GM18517 (cell line): ENCODE measurements at regions not wholly inside any gene's neighbourhood (a gene's known extent, or its start where the extent isn't known, plus 50 kb on each side); places are given as distances from the start of the nearest gene placed in this dataset.
A peak's percentile ranks its signal among the peaks of the same experiment; 100 is the strongest.

Source experiments
- ATAC-seq: cut with Tn5 transposase; IDR thresholded peaks from one replicate; pipeline ENCODE4 v1.9.1; 2021; ENCODE audit warnings: mild to moderate bottlenecking, moderate library complexity; ENCODE audit not compliant: unreplicated experiment

DNA sequence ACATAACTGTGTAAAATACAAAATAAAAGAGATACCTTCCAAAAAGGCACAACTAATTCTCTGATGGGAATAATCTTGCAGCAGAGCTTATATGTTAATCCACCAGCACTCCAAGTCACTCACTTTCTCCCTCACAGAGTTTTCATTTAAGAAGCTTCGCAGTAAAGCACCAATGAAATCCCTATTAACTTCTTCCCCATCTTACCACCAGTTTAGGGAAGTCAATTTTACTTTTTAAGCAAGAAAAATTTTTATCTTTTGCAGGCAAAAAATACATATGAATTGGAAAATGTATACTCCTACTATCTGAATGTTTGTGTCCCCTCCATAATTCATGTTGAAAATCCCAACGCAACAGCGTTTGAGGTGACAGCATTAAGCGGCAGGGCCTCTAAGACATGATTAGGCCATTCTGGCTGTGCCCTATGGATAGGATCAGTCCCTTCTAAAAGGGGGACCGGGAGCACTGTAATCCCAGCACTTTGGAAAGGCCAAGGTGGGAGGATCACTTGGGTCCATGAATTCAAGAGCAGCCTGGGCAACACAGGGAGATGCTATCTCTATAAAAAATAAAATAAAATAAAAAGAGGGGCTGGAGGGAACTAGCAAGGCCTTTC, 435.8 kb downstream of the SHQ1 start:
- ATAC-seq: no peak

DNA sequence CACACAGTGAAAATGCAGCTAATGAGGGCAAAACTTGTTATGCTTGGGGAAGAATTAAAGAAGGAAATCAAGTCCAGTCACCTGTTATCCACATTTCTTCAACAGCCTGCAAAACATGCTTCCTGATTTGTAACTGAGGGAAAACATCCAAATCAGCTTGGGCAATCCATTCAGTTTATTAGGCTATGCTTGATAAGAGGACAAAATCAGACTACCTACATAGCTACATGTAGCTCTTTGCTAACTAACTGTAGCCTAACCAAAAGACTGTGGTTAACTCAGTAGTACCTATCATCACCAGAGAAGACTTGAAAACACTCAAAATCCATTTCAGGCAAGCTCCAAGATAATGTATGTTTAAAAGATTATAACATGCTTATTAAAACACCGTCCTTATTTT, 436.4 kb downstream of the SHQ1 start:
- ATAC-seq: no peak

DNA sequence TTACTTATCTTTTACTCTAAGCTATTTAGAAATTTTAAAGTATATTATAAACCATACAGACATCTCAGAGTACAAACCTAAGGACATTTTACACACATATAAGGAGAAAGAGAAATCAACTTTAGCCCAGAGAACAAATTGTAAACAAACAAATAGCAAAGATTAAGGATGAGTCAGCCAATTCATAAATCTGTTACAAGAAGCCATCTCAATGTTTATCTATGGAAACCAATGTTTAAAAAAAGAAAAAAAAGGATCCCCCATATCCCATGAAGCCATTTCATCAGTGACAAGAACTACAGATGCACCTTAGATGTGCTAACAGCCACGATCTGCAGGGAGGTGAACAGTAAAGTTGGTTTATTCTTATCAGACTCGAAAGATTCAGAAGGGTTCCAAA, 437.1 kb downstream of the SHQ1 start:
- ATAC-seq: no peak

DNA sequence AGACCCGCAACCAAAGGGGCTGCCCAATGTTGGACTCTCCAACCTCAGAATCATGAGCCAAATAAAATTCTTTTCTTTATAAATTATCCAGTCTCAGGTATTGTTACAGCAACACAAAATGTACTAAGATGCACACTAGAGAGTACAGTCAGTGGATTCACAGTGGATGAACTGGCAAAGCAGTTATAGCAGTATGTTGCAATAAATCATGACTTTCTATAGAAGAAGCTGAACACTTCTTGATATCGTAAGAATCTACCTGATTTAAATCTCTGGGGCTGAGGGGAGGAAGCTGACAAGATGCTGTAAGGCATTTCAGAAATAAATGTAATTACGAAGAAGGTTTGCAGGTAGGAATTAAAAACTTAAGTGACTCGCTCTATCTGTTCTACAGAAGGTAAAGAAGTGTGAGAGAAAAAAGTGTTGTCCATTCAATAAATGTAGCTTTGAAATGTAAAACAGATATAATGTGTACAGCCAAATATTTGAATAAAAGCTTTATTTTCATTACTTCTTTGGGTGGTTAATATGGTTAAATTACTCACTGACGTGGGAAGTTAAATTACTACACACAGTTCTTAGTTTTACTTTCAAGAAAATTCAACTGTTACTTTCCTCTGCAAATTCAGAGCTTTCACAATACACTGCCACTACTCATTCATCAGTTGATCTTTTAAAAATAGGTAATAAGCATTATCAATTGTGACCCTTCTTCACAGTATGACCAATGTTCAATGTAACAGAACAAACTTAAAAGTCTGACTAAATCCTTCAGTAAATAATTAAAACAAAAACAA, 439.1 kb downstream of the SHQ1 start:
- no peak for ATAC-seq

DNA sequence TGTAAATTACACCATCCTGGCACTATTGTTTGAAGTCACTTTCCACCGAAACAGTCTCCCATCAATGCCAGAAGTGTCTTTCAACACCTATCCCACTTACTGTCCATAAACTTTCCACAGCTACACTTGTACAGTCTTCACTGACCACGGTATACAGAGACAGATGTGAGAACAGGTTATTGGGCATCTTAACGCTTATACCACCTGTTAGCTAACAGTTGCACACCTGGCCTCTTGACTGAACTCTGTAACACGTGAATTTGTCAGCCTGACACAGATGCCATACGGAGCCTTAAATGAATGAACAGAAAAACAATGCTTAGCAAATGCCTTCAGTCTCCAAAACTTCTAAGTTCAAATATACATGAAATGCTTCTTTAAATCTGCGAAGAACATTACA, 440.5 kb downstream of the SHQ1 start:
- ATAC-seq: no peak

DNA sequence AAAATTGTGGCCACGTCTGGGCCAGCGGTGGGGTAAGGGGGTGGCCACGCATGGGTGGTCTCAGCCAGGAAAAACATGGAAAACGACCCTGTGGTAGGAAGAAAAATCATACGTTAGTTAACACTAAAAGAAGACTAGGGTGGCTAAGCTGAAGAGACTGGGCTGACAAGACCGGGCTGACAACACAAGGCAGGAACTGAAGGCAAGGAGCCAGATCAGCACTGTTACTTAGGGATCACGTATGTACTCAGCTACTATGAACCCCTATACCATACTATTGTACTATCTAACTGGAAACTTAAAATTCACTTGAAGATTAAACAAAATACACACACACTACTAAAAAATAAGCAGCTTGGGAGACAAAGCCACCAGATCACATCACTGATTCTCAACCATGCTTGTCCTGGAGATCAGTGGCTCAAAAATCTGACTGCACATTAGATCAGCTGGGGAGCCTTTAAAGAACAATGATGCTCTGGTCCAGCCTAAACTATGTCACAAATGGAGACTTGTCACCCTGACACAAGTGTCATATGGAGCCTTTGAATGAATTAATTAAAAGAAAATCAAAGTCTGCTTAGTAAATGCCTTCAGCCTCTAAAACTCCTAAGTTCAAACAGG, 442.2 kb downstream of the SHQ1 start:
- no peak for ATAC-seq

- ATAC-seq: no peak
Measured at GRCh38 chr3:72401005-72401545, 447.2 kb downstream of the SHQ1 start.

- no peak for ATAC-seq
Measured at GRCh38 chr3:72398781-72399180, 449.5 kb downstream of the SHQ1 start.

GRCh38 chr3:72397586-72397985, 450.7 kb downstream of the SHQ1 start:
- ATAC-seq: no peak

DNA sequence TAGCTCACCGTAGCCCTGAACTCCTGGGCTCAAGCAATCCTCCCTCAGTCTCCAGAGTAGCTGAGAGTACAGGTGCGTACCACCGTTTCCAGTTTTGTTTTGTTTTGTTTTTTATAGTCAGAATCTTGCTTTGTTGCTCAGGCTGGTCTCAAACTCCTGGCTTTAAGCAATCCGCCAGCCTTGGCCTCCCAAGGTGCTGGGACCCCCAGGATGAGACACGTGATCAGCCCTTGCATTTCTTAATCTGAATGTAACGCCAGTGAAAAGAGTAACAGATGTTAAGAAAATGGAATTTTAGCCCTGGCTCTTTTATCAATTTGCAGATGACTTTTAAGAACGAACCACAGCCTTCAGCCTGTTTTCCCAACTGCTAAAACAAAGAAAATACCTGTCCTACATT, 451.3 kb downstream of the SHQ1 start:
- ATAC-seq: no peak

DNA sequence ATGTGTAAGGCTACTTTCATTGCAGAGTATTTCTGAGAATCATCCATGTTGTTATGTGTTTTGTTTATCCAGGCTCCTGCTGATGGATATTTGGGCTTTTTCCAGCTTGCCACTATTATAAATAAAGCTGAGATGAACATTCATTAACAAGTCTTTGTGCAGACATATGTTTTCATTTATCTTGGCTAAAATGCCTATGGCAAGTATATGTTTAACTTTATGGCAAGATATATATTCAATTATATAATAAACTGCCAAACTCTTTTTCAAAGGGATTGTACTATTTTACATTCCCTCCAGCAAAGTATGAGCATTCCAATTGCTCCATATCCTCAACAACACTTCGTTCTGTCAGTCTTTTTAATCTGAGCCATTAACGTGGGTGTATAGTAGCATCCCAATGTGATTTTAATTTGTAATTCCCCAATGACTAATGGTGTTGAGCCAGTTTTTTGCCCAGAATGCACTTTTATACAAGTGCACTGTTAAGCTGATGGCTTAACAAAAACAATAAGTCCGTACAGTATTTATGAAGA, 452.4 kb downstream of the SHQ1 start:
- no peak for ATAC-seq

GRCh38 chr3:72393455-72393854, 454.8 kb downstream of the SHQ1 start:
- ATAC-seq: no peak

- no peak for ATAC-seq
Measured at GRCh38 chr3:72391659-72392058, 456.6 kb downstream of the SHQ1 start.

DNA sequence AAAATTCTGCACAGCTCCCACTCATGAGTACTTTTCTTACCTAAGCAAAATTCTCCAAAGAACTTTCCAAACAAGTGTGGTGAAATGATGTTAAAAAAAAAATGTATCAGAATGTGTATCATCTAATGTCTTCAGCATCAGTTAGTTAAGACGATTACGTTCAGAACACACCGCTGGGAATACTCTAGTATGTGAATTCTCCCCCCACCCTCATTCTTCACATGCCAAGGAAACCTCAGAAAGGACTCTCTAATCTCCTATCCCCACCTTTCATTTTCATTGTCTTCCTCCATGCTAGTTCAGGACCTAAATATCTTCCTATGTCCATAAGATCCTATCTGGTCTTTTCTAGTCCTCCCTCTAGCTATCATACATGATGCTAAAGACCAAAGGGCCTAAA, 457.4 kb downstream of the SHQ1 start:
- no peak for ATAC-seq

- ATAC-seq: no peak
Measured at GRCh38 chr3:72388644-72389043, 459.6 kb downstream of the SHQ1 start.

DNA sequence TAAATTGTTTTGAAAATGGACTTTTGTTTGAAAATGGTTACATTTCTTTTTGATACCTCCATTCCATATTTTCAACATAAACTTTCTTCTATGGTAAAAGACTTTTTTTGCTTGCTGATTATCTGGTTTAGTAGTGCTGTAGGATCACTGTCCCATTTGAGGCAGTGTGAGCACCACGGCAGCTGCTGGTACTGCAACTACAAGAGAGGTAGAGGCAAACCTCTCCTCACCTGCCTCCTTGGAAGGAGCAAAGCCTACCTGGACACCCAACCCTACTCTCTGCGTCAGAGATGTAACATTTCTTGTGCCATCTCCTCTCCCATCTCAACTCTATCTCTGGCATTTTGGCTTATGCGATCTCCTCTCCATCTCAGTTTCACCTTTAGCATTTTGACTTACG, 460.1 kb downstream of the SHQ1 start:
- ATAC-seq: no peak

- ATAC-seq: no peak
Measured at GRCh38 chr3:72386327-72387000, 461.8 kb downstream of the SHQ1 start.

DNA sequence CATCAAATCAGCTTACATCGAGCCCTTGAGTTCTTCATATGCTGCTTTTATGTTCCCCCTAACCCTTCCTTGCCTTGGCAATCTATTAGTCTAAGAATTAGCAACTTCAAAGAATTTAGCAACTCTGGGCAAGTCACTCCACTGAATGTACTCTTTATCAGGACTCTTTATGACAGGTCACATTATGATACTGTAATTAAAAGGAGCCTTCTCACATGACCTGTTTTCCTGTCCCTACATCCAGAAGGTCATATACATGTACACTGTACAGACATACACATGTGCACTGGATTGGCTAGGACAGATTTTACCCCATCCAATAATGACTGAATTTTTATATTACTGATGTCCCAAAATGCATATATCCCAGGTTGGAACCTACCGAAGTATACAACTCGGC, 463.1 kb downstream of the SHQ1 start:
- ATAC-seq: no peak

DNA sequence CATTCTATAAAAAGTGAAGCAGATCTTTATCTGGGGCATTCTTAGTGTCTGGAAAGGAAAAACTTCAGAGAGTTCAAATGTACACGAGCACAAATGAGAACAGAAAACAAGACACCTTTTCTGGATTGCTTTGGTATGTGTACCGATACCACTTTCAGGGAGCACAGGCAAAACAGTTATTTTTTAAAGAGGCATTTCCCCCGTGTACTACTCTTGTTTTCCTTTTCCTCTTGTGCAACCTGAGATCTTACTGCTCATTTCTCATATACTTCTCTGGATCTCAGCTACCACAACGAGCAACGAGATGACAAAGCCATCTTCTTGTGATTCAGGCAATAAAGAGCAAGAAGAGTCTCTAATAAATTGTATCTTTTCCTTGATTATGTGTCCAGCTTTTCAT, 463.6 kb downstream of the SHQ1 start:
- ATAC-seq: peak; percentile 57

DNA sequence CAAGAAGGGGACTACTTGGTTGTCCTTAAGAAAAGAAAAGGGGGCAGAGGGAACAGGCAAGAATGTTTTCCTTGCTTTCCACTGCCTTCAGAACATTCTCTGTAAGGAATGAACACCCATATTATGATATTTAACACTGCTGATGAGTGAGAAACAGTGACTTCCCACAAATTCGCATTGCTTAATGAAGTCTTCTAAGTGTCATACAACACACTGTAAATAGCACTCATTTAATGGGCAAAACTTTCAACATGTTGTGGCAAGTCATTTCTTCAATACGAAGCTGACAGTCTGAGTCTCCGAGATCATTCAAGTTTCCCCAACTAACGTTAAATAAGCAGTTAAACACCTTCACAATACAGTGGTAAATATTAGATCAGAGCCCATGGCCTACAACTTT, 464.4 kb downstream of the SHQ1 start:
- no peak for ATAC-seq

GRCh38 chr3:72383230-72383629, 465.0 kb downstream of the SHQ1 start:
- no peak for ATAC-seq
